Epidermal melanocyte (primary cell): ENCODE measurements at regions not wholly inside any gene's neighbourhood (a gene's known extent, or its start where the extent isn't known, plus 50 kb on each side); places are given as distances from the start of the nearest gene placed in this dataset.
"Not testable (repeated sequence)": the region's sequence is repeated elsewhere in the genome, so short reads cannot be mapped to it uniquely, and the experiment has no call there.

ENCODE experiments used
- DNase-seq: peaks from one replicate; pipeline ENCODE4 v3.0.0; 2011; ENCODE audit warnings: low spot score; ENCODE audit not compliant: insufficient read length

GRCh38 chr11:37259734-37260133 lies 661.7 kb upstream of the RAG2 start:
- DNase-seq: no peak

- DNase-seq: no peak
These were observed 650.1 kb upstream of the RAG2 start for GRCh38 chr11:37248145-37248544.

- not testable (repeated sequence) for DNase-seq
These were observed 648.1 kb upstream of the RAG2 start for GRCh38 chr11:37246092-37246491.

- no peak for DNase-seq
These were observed 632.8 kb upstream of the RAG2 start for GRCh38 chr11:37230865-37231264.

GRCh38 chr11:37223962-37224361 lies 625.9 kb upstream of the RAG2 start:
- DNase-seq: no peak

GRCh38 chr11:37203006-37203405 lies 605.0 kb upstream of the RAG2 start:
- no peak for DNase-seq

- DNase-seq: no peak
These were observed 601.0 kb upstream of the RAG2 start for GRCh38 chr11:37199082-37199481.

GRCh38 chr11:37184326-37184725 lies 586.3 kb upstream of the RAG2 start:
- DNase-seq: no peak

GRCh38 chr11:37182031-37182430 lies 584.0 kb upstream of the RAG2 start:
- no peak for DNase-seq

GRCh38 chr11:37177721-37178120 lies 579.7 kb upstream of the RAG2 start:
- no peak for DNase-seq

GRCh38 chr11:37171451-37171850 lies 573.4 kb upstream of the RAG2 start:
- DNase-seq: no peak

GRCh38 chr11:37170311-37170710 lies 572.3 kb upstream of the RAG2 start:
- no peak for DNase-seq

- not testable (repeated sequence) for DNase-seq
These were observed 547.4 kb upstream of the RAG2 start for GRCh38 chr11:37145434-37145833.

GRCh38 chr11:37142591-37142990 lies 544.6 kb upstream of the RAG2 start:
- no peak for DNase-seq

GRCh38 chr11:37141707-37142106 lies 543.7 kb upstream of the RAG2 start:
- no peak for DNase-seq

- DNase-seq: not testable (repeated sequence)
These were observed 537.6 kb upstream of the RAG2 start for GRCh38 chr11:37135606-37136005.

GRCh38 chr11:37134637-37135036 lies 536.6 kb upstream of the RAG2 start:
- no peak for DNase-seq

GRCh38 chr11:37124384-37124783 lies 526.3 kb upstream of the RAG2 start:
- no peak for DNase-seq

- DNase-seq: no peak
These were observed 517.9 kb upstream of the RAG2 start for GRCh38 chr11:37115963-37116362.

GRCh38 chr11:37110385-37110784 lies 512.3 kb upstream of the RAG2 start:
- no peak for DNase-seq

- DNase-seq: no peak
These were observed 511.2 kb upstream of the RAG2 start for GRCh38 chr11:37109286-37109585.

- no peak for DNase-seq
These were observed 510.6 kb upstream of the RAG2 start for GRCh38 chr11:37108436-37109285.

- no peak for DNase-seq
These were observed 509.8 kb upstream of the RAG2 start for GRCh38 chr11:37107831-37108230.

- no peak for DNase-seq
These were observed 509.4 kb upstream of the RAG2 start for GRCh38 chr11:37107415-37107814.
